GM18508 (cell line): ENCODE measurements at regions not wholly inside any gene's neighbourhood (a gene's known extent, or its start where the extent isn't known, plus 50 kb on each side); places are given as distances from the start of the nearest gene placed in this dataset.
"Not testable (repeated sequence)": the region's sequence is repeated elsewhere in the genome, so short reads cannot be mapped to it uniquely, and the experiment has no call there.

Source experiments
- ATAC-seq: cut with Tn5 transposase; IDR thresholded peaks from one replicate; pipeline ENCODE4 v1.9.1; 2021; ENCODE audit warnings: moderate number of reproducible peaks; ENCODE audit not compliant: insufficient read depth, unreplicated experiment

DNA sequence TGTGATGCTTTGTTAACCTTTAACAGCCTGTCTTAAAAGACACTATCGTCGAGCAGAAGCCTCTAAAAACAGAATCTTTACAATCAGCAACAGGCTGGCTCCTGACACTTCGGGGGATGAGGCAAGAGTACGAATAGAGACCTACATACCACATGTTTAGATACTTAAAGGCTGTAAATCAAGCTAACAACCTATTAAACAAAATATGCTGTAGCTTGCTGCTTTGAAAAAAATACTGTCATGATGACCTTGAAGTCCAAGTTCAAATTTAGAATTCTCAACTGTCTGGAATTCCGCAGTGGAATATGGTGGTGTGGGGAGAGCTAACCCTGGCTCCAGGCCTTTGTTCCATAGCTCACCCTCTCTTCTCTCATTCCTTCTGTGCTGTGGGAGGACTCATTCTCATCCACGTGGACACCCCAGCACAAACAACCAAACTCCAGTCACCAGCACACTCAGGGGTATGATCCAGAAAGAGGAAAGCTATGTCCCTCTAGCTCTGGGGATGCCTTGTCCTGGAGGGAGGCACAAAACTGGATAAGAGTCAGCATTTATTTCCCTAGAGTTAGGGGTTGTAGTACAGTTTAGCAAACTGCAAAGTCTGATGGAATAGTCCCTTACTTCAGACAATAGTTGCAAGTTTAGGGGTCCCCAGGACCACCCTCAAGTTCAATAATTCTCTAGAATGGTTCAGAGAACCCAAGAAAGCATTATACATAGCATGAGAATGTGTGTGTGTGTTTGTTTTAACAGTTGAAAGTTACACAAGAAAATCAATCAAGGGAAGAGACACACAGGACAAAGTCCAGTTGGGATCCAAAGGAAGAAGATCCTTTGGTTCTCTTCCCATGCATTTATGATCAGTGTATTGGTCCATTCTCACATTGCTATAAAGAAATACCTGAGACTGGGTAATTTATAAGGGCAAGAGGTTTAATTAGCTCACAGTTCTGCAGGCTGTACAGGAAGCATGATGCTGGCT is 196.1 kb upstream of the SVIL start:
- ATAC-seq = no peak

DNA sequence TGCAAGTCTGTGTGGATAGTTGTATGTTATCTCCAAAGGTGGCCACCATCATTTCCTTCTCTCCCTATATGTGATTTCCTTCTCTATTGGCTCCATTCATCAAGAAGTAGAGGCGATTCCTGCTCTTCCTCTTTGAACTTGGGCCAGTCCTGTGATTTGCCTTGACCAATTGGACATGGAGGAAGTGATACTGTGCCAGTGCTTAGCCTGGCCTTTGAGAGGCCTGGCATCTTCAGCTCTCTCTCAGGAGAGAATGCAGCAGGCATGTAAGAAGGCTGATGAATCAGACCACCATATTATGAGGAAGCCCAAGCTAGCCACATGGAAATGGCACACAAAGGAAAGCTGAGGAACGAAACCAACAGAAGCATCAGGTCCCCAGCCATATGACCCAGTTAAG is 195.0 kb upstream of the SVIL start:
- ATAC-seq = no peak

DNA sequence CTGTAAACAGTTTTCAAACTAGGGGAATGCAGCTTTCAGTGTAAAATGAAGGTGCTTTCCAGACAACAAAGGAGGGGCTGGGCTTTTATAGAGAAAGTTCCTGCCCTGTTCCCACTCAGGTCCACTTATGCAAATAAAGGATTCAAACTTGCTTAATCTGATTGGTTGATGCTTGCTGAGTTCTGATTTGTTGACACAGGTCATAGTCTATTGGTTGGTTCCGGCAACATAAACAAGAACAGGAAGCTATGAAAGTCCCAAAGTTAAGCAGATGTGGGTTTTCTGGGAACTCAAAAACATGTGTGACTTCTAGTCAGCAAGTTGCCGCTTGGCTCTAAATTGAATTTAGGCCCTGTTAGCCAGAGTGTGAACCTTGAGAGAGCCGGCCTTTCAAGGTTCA is 194.2 kb upstream of the SVIL start:
- no peak for ATAC-seq

DNA sequence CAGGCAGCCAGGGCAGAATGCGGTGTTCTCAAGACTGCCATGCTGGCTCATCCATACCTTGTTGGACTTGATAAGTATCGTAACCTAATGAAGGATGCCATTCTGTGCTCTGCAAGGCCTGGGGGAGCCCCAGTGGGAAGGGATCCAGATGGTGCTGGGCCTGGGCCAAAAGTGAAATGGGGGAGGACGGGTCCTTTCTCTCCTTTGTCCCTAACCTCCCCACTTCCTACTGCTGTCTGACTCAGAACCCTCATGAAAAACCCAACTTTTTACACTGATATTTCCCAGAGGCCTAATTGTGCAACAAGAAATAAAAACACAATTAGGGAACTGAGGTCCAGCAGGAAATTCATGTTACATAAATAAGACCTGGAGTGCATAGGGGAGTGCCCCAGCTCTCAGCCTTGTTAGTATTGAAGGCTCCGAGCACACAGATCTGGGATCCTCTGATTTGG is 193.7 kb upstream of the SVIL start:
- ATAC-seq = no peak

DNA sequence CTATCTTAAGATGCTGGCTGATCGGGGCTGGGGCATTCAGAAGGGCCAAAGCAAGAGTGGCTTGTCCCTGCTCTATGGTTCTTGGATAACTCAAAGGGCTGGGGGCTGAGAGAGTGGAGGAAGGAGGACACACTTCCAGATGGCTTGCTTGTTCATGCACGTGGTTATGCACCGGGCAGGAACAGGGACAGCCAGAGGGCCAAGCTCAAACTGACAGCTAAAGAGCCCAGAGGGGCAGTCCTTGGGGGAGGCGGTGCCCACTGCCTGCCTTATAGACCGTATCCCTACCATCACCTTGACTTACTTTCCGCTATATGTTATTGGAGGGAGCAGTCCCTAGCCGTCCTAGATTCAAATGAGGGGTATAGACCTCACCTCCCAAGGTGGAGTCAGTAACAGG is 192.7 kb upstream of the SVIL start:
- no peak for ATAC-seq

DNA sequence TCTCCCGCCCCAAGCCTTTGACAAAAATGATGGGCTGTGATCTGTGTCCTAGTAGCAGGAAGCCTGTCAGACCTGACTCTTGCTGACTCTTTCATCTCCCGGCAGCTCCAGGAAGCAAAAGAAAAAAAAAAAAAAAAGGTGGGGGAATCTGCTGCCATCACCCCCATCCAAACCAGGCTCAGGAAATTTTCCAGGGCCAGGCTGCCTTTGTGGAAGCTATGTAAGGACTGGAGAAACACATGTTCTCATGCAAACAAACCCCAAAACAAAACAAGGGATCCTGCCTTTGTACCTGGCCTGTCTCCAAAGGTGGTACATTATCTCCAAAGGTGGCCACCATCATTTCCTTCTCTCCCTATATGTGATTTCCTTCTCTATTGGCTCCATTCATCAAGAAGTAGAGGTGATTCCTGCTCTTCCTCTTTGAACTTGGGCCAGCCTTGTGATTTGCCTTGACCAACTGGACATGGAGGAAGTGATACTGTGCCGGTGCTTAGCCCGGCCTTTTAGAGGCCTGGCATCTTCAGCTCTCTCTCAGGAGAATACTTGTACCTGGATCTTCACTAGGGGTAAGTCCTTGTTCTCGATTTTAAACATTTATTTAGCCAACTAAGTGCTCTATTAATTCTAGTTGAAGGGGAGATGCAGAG is 192.2 kb upstream of the SVIL start:
- ATAC-seq = no peak

DNA sequence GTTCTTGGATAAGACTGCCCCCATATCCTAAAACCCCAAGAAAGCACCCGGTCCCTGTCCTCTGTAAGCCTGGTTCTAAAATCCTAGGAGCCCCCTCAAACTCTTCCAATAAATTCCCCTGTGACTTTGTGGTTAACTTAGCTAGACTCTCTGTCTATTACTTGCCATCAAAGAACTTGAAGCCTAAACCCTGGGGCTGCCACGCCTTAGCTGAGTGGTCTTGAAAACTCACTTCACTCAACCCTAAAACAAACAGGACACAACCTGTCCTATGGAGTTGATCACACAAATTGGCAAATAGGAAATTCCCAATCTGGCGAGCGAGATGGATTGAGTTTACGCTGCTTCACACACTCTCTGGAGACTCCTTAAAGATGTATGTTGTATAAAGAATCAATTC is 191.4 kb upstream of the SVIL start:
- ATAC-seq = no peak

DNA sequence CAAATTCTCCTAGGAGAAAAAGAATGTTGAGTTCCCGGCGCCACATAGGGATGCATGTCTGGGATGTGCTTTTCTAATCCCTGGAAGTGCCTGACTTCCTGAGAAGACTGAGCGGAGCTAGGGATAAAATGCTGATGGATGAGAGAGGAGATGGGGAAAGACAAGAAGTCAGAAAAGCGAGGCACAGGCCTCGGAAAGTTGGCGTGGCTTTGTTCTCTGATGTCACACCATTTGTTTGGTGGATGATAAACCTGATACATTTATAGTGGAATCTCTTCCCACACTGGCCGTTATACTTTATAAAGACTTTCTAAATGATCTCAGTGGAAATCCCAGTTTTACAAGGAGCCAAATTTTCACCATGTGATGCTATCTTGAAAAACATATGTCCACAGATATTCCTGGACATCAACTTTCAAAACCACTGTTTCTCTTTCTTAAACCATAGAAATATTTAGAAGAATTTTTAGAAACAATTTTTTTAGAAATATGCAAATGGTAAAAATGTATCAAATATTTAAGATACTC is 188.8 kb upstream of the SVIL start:
- no peak for ATAC-seq

DNA sequence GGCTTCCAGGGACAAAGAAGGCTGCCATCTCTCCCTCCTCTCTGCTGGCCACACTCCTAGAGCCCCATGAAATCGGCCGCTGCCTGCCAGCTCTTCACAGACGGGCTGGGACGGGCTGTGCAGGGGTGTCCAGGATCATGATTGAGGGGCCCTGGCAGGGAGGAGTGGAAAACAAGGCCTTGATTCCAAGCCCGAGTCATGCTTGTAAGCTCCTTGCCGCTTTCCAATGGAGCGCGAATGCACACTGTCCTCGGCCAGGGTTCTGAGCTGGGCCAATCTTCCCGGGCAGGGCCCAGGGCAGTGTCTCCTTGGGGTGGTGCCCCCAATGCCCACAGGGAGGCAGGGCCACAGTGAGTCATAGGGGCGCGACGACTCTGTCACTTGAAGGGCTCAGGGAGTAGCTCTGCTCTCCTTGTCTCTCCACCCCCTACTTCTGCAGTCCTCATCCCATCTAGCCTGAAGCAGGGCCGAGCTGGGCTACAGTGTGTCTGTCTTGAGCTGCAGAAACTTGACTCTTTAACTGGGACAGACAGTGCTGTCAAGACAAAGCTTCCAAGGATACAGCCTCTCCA is 186.2 kb upstream of the SVIL start:
- no peak for ATAC-seq

DNA sequence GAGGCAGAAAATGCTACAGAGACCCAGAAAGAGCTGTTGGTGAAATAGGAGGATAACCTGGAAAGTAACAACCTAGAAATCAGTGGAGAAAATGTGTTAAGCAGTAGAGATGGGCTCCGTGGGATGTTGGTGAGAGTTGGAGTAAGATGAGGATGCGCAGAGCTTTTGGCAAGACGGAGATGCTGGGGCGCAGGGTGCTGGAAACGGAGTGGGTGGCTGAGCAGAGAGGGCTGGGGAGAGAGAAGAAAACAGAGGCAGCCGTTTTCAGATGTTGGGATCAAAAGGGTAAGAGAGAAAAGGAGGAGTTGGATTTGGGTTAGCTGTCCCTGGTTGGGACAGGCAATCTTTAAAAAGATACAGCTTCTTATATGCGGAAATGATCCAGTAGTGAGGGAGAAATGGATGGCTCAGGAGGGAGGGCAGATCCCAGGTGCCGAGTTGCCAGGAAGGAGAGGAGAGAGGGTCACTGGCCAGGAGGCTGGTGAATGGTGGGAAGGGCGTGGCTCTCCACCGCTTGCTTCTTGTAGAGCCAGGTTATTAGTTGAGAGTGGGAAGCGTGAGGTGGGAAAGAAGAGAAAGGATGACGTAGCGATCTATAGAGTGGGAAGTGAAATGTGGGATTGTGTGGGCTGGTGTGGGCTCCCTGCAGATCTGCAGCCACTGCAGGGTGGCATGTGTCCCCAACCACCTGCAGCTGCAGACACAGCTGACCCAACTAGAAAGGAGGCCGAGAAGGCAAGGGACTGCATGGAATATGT is 182.2 kb upstream of the SVIL start:
- ATAC-seq = no peak

DNA sequence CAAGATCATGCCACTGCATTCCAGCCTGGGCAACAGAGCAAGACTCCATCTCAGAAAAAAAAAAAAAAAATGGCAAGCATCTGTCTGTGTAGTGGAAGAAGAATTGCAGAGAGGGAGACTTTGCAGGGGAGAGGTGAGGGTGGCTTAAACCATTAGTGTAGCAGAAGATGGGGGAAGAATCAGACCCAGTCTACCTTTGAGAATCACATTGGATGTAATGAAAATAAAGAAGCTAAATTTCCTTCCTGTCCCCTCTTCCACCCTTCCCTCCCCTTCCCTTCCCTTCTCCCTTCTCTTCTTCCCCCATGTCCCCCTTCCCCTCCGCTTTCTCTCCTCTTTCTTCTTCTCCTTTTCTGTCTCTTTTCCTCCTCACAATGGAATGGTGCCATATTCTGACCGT is 180.8 kb upstream of the SVIL start:
- ATAC-seq = no peak

DNA sequence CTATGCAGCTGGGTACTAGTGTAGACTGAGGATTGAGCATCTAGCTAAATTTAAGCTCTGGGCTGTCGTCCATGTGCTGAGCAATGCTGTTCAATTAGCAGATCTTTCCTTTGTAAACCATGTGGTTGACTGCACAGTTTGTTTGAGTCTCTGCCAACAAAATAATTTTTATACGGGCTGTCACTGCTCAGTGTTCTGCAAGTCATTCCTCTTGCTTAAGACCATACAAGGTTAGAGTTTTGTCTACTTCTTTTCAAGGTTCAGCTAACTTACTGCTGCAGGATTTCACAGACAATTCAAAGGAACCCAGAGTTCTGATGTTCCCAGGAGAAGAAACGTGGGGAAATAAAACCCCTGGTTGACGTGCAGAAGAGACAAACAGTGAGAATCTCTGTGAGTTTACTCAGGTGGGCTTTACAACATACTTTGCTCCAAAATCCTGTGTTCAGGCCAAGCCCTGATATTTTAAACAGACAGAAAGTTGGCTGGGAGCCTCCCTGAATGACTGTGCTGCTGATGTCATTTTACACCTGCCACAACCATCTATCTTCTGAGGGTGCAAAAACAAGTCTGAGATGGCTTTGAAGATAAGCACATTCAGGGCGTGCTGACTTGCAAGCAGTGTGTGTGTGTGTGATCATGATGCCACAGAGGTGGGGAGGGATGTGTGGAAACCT is 177.1 kb upstream of the SVIL start:
- no peak for ATAC-seq

DNA sequence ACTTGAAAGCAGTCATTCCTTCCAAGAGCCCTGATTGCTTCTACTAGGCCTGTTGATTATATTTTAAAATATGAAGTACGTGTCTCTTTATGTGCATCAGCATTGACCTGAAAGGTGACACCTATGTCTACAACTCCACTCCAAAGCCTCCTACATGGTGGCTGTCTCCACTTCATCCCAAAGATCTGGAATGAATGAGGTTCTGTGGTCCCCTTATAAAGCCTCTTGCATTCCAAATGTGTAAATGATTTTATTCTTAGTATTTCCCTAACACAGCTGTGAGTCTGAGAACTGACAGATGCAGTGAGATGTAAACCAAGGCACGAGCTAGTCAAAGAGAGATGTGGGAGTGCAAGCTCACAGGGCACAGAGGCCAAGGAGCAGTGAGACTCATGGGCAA is 176.0 kb upstream of the SVIL start:
- no peak for ATAC-seq

DNA sequence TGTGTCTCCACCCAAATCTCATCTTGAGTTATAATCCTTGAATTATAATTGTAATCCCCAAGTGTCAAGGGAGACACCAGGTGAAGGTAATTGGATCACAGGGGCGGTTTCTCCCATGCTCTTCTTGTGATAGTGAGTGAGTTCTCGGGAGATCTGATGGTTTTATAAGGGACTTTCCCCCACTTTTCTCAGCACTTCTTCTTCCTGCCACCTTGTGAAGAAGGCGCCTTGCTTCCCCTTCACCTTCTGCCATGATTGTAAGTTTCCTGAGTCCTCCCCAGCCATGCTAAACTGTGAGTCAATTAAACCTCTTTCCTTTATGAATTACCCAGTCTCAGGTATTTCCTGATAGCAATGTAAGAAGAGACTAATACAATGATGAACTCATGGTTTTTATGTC is 175.5 kb upstream of the SVIL start:
- not testable (repeated sequence) for ATAC-seq

DNA sequence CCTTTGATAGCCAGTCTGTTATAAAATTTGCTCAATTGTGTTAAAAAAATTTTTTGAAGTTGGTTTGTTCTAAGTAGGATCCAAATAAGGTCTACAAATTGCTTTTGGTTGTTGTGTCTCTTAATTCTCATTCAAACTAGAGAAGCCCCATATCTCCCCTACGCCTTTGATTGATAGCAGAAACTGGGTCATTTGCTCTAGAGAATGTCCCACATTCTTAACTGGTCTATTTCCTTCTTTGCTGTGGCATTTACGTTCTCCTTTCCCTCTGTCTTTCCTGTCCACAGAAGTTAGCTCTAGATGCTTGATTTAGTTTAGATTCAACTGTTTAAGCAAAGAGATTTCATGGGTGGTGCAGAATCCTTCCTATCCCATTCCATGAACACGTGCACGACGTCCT is 174.6 kb upstream of the SVIL start:
- ATAC-seq = no peak

DNA sequence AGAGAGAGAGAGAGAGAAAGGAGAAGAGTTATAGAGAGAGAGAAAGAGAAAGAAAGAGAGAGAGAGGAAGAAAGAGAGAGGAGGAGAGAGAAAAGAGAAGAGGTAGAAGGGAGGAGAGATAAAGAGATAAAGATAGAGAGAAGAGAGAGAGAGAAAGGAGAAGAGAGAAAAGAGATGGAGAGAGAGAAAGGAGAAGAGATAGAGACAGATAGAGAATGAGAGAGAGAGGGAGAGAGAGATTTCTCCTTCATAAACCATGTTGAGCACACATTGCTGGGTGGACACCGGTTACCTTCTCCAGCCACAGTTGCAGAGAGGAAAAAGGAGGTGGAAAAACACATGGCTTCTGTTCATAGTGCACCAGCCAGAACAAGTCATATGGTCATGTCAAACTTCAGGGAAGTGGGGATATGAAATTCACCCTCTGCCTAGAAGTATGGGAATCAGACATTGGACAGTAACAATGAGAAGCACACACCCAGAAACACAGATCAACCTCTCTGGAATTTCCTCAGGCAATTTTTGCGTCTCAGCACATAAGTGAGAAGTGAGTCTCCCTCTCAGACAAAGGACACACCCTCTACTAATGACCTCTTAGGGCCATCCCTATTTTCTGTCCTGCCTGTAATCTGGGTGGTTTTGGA is 172.5 kb upstream of the SVIL start:
- no peak for ATAC-seq

DNA sequence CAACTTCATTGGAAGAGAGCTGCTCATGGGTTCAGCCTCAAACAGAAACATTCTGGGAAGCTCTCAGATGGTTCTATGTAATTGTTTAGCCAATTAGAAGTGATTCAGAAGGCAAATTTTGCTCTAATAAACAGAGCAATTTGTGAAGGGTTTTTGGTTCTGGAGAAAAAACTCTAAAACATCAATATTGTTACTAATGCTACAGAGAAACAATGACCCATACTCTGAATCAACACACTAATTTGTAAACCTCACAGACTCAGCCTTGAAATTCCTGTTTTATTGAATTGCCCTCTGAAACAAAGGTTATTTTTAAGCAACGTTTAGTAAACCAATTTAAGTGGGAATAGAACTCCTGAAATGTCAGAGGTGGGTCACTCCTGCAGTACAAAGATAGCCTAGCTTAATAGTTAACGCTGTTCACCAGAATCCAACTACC is 171.6 kb upstream of the SVIL start:
- ATAC-seq = no peak

DNA sequence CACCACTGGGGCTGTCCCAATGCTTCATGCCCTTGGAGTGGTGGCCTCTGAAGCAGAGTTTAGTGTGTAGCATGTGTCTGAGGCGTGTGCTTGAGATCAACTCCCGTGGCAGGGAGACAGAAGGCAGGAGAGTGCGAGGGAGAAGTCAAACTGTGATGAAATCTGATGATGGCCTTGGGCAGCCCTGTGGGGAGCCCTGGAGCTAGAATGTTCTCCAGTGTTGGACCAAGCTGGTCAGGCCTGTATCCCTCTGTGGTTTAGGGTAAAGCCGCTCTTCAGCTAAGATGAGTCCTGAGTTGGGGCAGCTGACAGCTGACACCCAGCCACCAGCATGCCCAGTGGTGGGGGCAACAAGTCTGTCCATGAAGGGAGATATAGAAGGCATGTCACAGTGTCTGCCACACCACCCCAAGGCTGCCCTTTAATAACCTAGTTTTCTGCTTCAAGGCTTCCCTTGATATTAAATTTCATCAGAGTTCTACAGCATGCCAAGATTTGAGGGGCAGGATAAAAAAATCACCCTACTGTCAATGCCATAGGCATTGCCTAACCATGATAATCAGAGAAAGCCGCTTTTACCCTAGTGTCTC is 170.5 kb upstream of the SVIL start:
- ATAC-seq = no peak
